HepG2 (cell line): ENCODE measurements at regions not wholly inside any gene's neighbourhood (a gene's known extent, or its start where the extent isn't known, plus 50 kb on each side); places are given as distances from the start of the nearest gene placed in this dataset.

Source experiments
- ATAC-seq: fragments of 200-7000 bp; cut with Tn5 transposase; 3 replicates; pipeline ENCODE4 v1.9.1; 2020; ENCODE audit warnings: mild to moderate bottlenecking, moderate library complexity
- BruUV-seq: library from RNA; stranded (reverse); fragments of 400-500 nt; replicated peaks from 2 replicates; lab custom pipeline; 2021; lab: Mats Ljungman, UMichigan
- CTCF ChIA-PET: fragments of 300-600 bp; formaldehyde crosslinking; extraction: SDS; loops from one replicate; lab custom pipeline; 2021; ENCODE audit warnings: low total read pairs, inconsistent platforms, low intra/inter-chr PET ratio; lab: Yijun Ruan, JAX
- POLR2A ChIA-PET: fragments of 350-600 bp; sonication (Branson Sonifier 250); formaldehyde crosslinking; loops from one replicate; lab custom pipeline; 2020; ENCODE audit warnings: antibody characterized with exemption, inconsistent platforms; lab: Yijun Ruan, JAX
- DNase-seq: peaks from one replicate; pipeline ENCODE4 v3.0.0-alpha.2; 2015; ENCODE audit warnings: low spot score
- FAIRE-seq: peaks from 3 replicates; lab custom pipeline; 2011; peaks lifted over from hg19 to GRCh38; lab: Jason Lieb, UNC
- H2AFZ ChIP-seq: one replicate; pipeline ENCODE4 v1.6.1; 2011; ENCODE audit warnings: low read length, inconsistent platforms
- H3K27ac ChIP-seq: fragments of 300-600 bp; 3 replicates; pipeline ENCODE4 v1.8.0; 2011; ENCODE audit warnings: mixed run types, mild to moderate bottlenecking, mixed read lengths, low read length, inconsistent platforms; ENCODE audit not compliant: insufficient read depth; ENCODE audit errors: extremely low read length
- H3K27me3 ChIP-seq, 2 experiments: fragments of 200-600 bp in 1 of 2; 2 replicates in 1 of 2; 3 replicates in 1 of 2; pipeline versions ENCODE4 v1.6.0 to v1.8.0; 2011; ENCODE audit warnings: low read length in 2 of 2, mild to moderate bottlenecking in 2 of 2, moderate library complexity in 2 of 2, inconsistent platforms in 1 of 2; ENCODE audit not compliant: insufficient read depth in 2 of 2, control insufficient read depth in 1 of 2
- H3K36me3 ChIP-seq, 2 experiments: fragments of 200-600 bp in 1 of 2; replicated peaks in 1 of 2; 2 replicates in 1 of 2; 3 replicates in 1 of 2; pipeline versions ENCODE4 v1.5.1 to v1.8.0; 2011; ENCODE audit warnings: low read length in 2 of 2, inconsistent platforms in 1 of 2; ENCODE audit not compliant: insufficient read depth in 2 of 2, control insufficient read depth in 1 of 2
- H3K4me1 ChIP-seq: 2 replicates; pipeline ENCODE4 v1.5.1; 2012; ENCODE audit warnings: low read length, inconsistent platforms; ENCODE audit not compliant: insufficient read depth
- H3K4me2 ChIP-seq: 2 replicates; pipeline ENCODE4 v1.6.0; 2011; ENCODE audit warnings: low read depth, low read length, inconsistent platforms
- H3K4me3 ChIP-seq, 3 experiments: fragments of 200-600 bp in 1 of 3; sonication (generic), shearing (Covaris generic) in 1 of 3; replicated peaks in 1 of 3; 2 replicates each; pipeline ENCODE4 v1.5.1; 2011 to 2016; ENCODE audit warnings: low read length in 3 of 3, inconsistent platforms in 2 of 3, low read depth in 2 of 3, mild to moderate bottlenecking in 2 of 3, control low read depth in 1 of 3, mixed read lengths in 1 of 3; ENCODE audit not compliant: insufficient read depth in 1 of 3
- H3K79me2 ChIP-seq: one replicate; pipeline ENCODE4 v1.6.1; 2011; ENCODE audit warnings: low read length, inconsistent platforms; ENCODE audit not compliant: insufficient read depth
- H3K9ac ChIP-seq: 2 replicates; pipeline ENCODE4 v1.6.0; 2011; ENCODE audit warnings: mild to moderate bottlenecking, low read depth, low read length, inconsistent platforms; ENCODE audit not compliant: insufficient read depth
- H3K9me3 ChIP-seq: 2 replicates; pipeline ENCODE4 v1.5.1; 2012; ENCODE audit warnings: mild to moderate bottlenecking, low read length
- H4K20me1 ChIP-seq: 2 replicates; pipeline ENCODE4 v1.6.0; 2011; ENCODE audit warnings: inconsistent platforms, mild to moderate bottlenecking, low read length, moderate library complexity; ENCODE audit not compliant: insufficient read depth
- GMEB1 ChIP-seq: sonication (generic); formaldehyde crosslinking; IDR thresholded peaks from 2 replicates; pipeline ENCODE4 v1.5.1; 2020; ENCODE audit warnings: missing genetic modification reagents, mild to moderate bottlenecking, borderline replicate concordance
- MBNL3 ChIP-seq: fragments of 250-450 bp; sonication (Bioruptor Pico); conservative IDR thresholded peaks from 2 replicates; pipeline ENCODE4 v1.8.0; 2022; ENCODE audit warnings: mild to moderate bottlenecking, inconsistent platforms
- NRL ChIP-seq: sonication (generic); formaldehyde crosslinking; IDR thresholded peaks from 2 replicates; pipeline ENCODE4 v1.5.0; 2020; ENCODE audit warnings: missing genetic modification reagents, mild to moderate bottlenecking, moderate library complexity, borderline replicate concordance
- POLR2A ChIP-seq, 2 experiments: IDR thresholded peaks; 2 replicates each; pipeline ENCODE4 v1.6.1; 2011; ENCODE audit warnings: low read depth in 2 of 2, low read length in 2 of 2, mild to moderate bottlenecking in 1 of 2, moderate library complexity in 1 of 2; ENCODE audit not compliant: insufficient read depth in 1 of 2
- TSC22D2 ChIP-seq: sonication (generic); formaldehyde crosslinking; IDR thresholded peaks from 2 replicates; pipeline ENCODE4 v1.5.1; 2020; ENCODE audit warnings: missing genetic modification reagents, mild to moderate bottlenecking, borderline replicate concordance
- ZNF180 ChIP-seq: sonication (generic); formaldehyde crosslinking; IDR thresholded peaks from 2 replicates; pipeline ENCODE4 v1.4.0; 2020; ENCODE audit warnings: low read depth, missing genetic modification reagents, borderline replicate concordance
- ZNF792 ChIP-seq: IDR thresholded peaks from 2 replicates; pipeline ENCODE4 v1.6.1; 2016
- WGBS: methylation state at CpG from one replicate; pipeline ENCODE4 v1.1.6; 2017; ENCODE audit warnings: low lambda C conversion rate; 5-methylcytosine and 5-hydroxymethylcytosine counted together
- in situ Hi-C: cut with HindIII; loops from 2 replicates; pipeline ENCODE4 v1.10.0; 2017; ENCODE audit warnings: low pct_unique_long_range_greater_than_20kb; ENCODE audit not compliant: extremely low pct_ligation_motif_present
- intact Hi-C: fragments of 100-400 bp; cut with micrococcal nuclease; formaldehyde crosslinking; loops from one replicate; pipeline ENCODE4 v1.10.0; 2022; ENCODE audit not compliant: unreplicated experiment
- TF ChIP-seq, protein P1 (sequence below): sonication (generic); formaldehyde crosslinking; IDR thresholded peaks from 2 replicates; pipeline ENCODE4 v1.5.0; 2020; ENCODE audit warnings: mild to moderate bottlenecking, missing genetic modification reagents

GRCh38 chr12:89237763-89238162, 114.5 kb downstream of the DUSP6 start:
- H3K4me1 ChIP-seq, result no peaks in the 10 kb centered on the region
- no peak for FAIRE-seq
- no peak overlapping the region for H3K27ac ChIP-seq
- no peak overlapping the region for H2AFZ ChIP-seq
- no peaks in the 10 kb centered on the region for H3K79me2 ChIP-seq
- CTCF ChIA-PET, result no interaction called here
- TF ChIP-seq MBNL3, result no peak
- no peak for TF ChIP-seq ZNF180 (CRISPR knock-in tag)
- TF ChIP-seq TSC22D2 (CRISPR knock-in tag), result no peak
- TF ChIP-seq POLR2A (IDR thresholded peaks at IDR 0.05; ENCODE audit: insufficient read depth in 1 of 2, low read depth in 2 of 2, low read length in 2 of 2), result no peak
- TF ChIP-seq NRL (CRISPR knock-in tag), result no peak
- TF ChIP-seq ZNF792, result no peak
- TF ChIP-seq GMEB1 (CRISPR knock-in tag), result no peak
- TF ChIP-seq, all 625 proteins: peak for 0
- no peak overlapping the region for H3K9ac ChIP-seq
- DNase-seq (no peak), ATAC-seq (no peak)
- POLR2A ChIA-PET, result no interaction called here
- H3K4me3 ChIP-seq, result no peak overlapping the region
- intact Hi-C loops, result no loop called here
- no TSS peak for BruUV-seq
- no peaks in the 10 kb centered on the region for H3K9me3 ChIP-seq
- no peaks in the 10 kb centered on the region for H4K20me1 ChIP-seq
- WGBS, result 3% methylated on average over 1 of the region's 1 CpG
- H3K36me3 ChIP-seq, result no peaks in the 10 kb centered on the region
- no peaks in the 10 kb centered on the region for H3K27me3 ChIP-seq
- H3K4me2 ChIP-seq, result no peak overlapping the region
- in situ Hi-C loops, result no loop called here

DNA sequence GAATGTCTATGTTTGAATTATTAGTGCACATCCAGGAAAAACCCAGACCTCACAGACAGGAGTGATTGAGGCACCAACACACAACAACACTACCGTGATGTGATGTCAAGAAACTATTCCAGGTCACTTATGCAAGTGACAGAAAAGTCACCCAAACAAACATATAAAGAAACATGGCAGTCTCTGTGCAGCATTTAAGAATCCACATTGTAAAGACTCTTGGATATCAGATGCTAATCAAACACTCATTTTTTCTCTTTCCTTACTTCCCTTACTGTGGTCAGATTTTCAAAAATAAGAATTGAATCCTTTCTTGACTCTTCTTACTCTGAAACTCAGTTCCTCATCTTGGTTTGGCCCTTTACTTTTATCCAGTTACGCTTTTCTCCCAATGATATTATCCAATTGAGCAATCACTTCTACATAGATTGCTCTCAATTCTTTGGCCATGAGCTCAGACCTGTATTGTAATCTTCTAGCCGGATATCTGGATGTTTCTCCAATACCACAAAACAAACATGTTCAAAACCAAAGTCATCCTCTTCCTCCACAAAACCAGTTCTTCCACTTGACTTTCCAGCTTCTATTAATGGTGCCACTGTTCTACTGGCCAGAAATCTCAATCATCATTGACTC, 115.4 kb downstream of the DUSP6 start:
- FAIRE-seq, result no peak
- no TSS peak for BruUV-seq

More for the DNA sequence above, 115.4 kb downstream of the DUSP6 start:
- no peaks in the 10 kb centered on the region for H3K79me2 ChIP-seq
- intact Hi-C loops (no loop called here), in situ Hi-C loops (no loop called here)
- no peaks in the 10 kb centered on the region for H4K20me1 ChIP-seq
- H3K36me3 ChIP-seq, result no peaks in the 10 kb centered on the region
- H3K4me2 ChIP-seq, result no peak overlapping the region
- no peak overlapping the region for H2AFZ ChIP-seq
- ChIA-PET CTCF (no interaction called here), POLR2A (no interaction called here)
- 35% methylated on average over 3 of the region's 3 CpGs for WGBS
- H3K27me3 ChIP-seq, result no peaks in the 10 kb centered on the region
- DNase-seq (no peak), ATAC-seq (no peak)
- TF ChIP-seq, protein P1, sequence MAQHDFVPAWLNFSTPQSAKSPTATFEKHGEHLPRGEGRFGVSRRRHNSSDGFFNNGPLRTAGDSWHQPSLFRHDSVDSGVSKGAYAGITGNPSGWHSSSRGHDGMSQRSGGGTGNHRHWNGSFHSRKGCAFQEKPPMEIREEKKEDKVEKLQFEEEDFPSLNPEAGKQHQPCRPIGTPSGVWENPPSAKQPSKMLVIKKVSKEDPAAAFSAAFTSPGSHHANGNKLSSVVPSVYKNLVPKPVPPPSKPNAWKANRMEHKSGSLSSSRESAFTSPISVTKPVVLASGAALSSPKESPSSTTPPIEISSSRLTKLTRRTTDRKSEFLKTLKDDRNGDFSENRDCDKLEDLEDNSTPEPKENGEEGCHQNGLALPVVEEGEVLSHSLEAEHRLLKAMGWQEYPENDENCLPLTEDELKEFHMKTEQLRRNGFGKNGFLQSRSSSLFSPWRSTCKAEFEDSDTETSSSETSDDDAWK (CRISPR knock-in tag), result no peak
- H3K4me3 ChIP-seq, result no peak overlapping the region
- H3K9me3 ChIP-seq, result no peaks in the 10 kb centered on the region
- H3K9ac ChIP-seq, result no peak overlapping the region
- no peak overlapping the region for H3K27ac ChIP-seq
- H3K4me1 ChIP-seq, result no peaks in the 10 kb centered on the region
